IPS-20b (cell line): ENCODE measurements at regions not wholly inside any gene's neighbourhood (a gene's known extent, or its start where the extent isn't known, plus 50 kb on each side); places are given as distances from the start of the nearest gene placed in this dataset.

Experiments
- H3K27ac ChIP-seq: one replicate; pipeline ENCODE4 v1.5.1; 2013; ENCODE audit warnings: low read length
- H3K27me3 ChIP-seq: 2 replicates; pipeline ENCODE4 v1.6.1; 2013; ENCODE audit warnings: mild to moderate bottlenecking, low read length, inconsistent platforms; ENCODE audit not compliant: insufficient read depth
- H3K36me3 ChIP-seq: 2 replicates; pipeline ENCODE4 v1.6.1; 2013; ENCODE audit warnings: low read depth, mild to moderate bottlenecking, inconsistent platforms, low read length, moderate library complexity; ENCODE audit not compliant: insufficient read depth
- H3K4me1 ChIP-seq: 2 replicates; pipeline ENCODE4 v1.6.1; 2013; ENCODE audit warnings: mild to moderate bottlenecking, control low read depth, inconsistent platforms, low read length, moderate library complexity; ENCODE audit not compliant: insufficient read depth
- H3K4me3 ChIP-seq: 2 replicates; pipeline ENCODE4 v1.5.1; 2013; ENCODE audit warnings: mild to moderate bottlenecking, low read length, inconsistent platforms
- H3K9ac ChIP-seq: 2 replicates; pipeline ENCODE4 v1.6.1; 2013; ENCODE audit warnings: low read depth, mild to moderate bottlenecking, inconsistent platforms, low read length, moderate library complexity
- H3K9me3 ChIP-seq: 2 replicates; pipeline ENCODE4 v1.6.1; 2013; ENCODE audit warnings: mild to moderate bottlenecking, low read depth, low read length, inconsistent platforms; ENCODE audit not compliant: insufficient read depth

DNA sequence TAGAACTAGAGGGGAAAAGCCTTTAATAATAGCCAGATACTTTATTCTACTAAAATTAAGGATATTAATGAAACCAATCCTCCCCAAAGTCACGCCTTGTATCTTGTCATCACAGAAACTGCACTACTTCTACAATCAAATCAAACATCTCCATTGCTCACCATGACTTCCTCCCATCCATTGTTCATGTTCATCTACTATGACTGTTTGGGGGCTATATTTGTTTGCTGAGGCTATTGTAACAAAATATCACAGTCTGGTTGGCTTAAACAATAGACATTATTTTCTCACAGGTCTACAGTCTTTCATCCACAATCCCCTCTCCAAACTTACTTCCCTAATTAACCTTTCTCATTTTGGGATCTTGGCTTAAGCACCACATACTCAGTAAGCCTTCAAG lies 193.6 kb upstream of the FSCB start:
- no peaks in the 10 kb centered on the region for H3K9me3 ChIP-seq
- no peaks in the 10 kb centered on the region for H3K27me3 ChIP-seq
- no peaks in the 10 kb centered on the region for H3K4me1 ChIP-seq
- H3K4me3 ChIP-seq, result no peak overlapping the region
- H3K36me3 ChIP-seq, result no peaks in the 10 kb centered on the region
- H3K27ac ChIP-seq, result no peak overlapping the region
- H3K9ac ChIP-seq, result no peak overlapping the region

DNA sequence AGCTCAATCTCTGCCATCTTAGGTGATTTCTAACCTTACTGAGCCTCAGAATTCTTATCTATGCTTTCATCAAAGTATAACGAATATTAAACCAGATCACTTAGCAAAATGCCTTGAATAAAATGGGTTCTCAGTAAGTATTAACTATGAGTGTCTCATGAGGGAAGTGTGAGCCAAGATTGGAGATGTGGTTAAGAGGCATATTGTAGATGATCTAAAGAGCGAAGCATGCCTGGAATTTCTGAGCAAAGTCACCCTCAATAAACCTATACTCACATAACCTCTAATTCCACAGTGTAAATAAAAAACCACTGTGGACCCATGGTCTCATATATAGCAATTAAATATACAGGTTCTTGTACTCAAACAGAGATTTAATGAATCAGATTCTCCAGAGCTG lies 193.1 kb upstream of the FSCB start:
- Histone ChIP-seq H3K4me1 (no peaks in the 10 kb centered on the region), H3K27ac (no peak overlapping the region), H3K36me3 (no peaks in the 10 kb centered on the region), H3K4me3 (no peak overlapping the region), H3K9me3 (no peaks in the 10 kb centered on the region), H3K27me3 (no peaks in the 10 kb centered on the region), H3K9ac (no peak overlapping the region)

DNA sequence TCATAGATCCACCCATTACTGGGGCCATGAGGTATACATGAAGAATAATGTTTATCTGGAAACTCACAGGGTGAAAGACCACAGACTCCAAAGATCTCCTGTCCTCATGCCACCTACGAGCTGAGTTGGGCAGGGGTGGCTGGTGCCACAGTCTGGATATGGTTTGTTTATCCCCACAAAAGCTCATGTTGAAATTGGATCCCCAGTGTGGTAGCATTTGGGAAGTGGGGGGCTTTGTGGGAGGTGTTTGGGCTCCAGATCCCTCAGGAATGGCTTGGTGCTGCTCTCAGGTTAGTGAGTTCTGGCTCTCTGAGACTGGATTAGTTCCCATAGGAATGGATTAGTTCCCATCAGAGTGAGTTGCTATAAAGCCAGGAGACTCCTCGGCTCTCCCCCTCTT lies 192.3 kb upstream of the FSCB start:
- Histone ChIP-seq H3K27me3 (no peaks in the 10 kb centered on the region), H3K9ac (no peak overlapping the region), H3K4me1 (no peaks in the 10 kb centered on the region), H3K36me3 (no peaks in the 10 kb centered on the region), H3K27ac (no peak overlapping the region), H3K9me3 (no peaks in the 10 kb centered on the region), H3K4me3 (no peak overlapping the region)

DNA sequence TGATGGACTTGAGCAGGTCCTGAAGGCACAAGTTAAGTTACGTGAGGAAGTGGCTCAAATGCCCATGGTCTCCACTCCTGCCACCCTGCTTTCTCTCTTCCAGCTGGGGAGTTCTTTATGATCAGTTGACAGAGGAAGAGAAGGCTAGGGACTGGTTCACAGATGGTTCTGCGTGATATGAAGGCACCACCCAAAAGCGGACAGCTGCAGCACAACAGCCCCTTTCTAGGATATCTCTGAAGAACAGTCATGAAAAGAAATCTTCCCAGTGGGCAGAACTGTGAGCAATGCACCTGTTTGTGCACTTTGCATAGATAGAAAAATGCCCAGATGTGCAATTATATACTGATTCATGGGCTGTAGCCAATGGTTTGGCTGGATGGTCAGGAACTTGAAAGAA lies 162.4 kb upstream of the FSCB start:
- no peak overlapping the region for H3K4me3 ChIP-seq
- H3K9me3 ChIP-seq, result peaks cover 8% of the 10 kb centered on the region; the same call in 1 of the 2 replicates
- no peaks in the 10 kb centered on the region for H3K36me3 ChIP-seq
- H3K4me1 ChIP-seq, result no peaks in the 10 kb centered on the region
- H3K27ac ChIP-seq, result no peak overlapping the region
- H3K9ac ChIP-seq, result no peak overlapping the region
- no peaks in the 10 kb centered on the region for H3K27me3 ChIP-seq

DNA sequence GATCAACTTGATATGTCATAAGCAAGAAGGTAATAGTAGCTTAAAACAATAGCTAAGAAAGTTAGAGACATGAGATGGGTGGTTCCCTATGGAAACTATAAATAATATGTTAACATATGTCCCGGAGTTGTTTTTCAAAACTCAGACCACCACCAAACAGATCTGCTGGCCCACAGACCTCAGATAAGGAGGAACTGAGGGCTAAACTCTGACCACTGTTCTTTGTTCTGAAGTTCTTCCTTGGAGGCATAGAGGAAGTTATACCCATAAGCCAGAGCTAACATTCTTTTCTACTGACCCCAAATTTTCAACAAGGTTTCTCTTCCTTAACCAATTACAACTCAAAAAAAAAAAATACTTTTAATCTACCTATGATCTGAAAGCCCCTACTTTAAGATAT lies 156.1 kb upstream of the FSCB start:
- Histone ChIP-seq H3K9ac (no peak overlapping the region), H3K4me3 (no peak overlapping the region), H3K9me3 (no peaks in the 10 kb centered on the region), H3K4me1 (no peaks in the 10 kb centered on the region), H3K27me3 (no peaks in the 10 kb centered on the region), H3K27ac (no peak overlapping the region), H3K36me3 (no peaks in the 10 kb centered on the region)

DNA sequence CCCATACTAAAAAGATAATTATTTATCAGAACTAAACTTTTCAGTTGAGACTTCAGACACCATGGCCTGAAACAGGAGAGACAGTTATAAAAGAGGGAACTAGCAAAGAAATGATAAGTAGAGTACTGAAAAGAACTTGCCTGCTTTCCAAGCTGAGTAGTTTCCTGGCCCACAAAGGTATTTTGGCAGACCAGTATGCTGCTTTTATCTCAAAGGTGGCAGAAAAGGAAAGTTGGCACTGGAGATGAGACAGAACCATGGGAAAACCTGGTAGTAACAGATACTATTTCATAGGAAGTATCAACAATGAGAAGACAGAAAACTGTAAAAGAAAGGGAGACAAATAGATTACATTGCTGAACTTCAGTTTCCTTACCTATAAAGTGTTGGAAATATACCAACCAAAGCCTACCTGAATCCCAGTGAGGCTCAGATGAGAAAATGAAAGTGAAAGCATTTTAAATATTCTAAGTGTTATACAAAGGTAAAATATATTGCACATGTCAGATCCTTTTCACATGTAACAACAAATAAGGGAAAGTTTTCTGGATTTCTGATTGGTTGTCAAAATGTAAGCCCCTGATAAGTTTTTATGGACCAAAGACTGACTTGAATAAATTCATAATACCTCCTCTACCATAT lies 155.3 kb upstream of the FSCB start:
- no peaks in the 10 kb centered on the region for H3K27me3 ChIP-seq
- H3K36me3 ChIP-seq, result no peaks in the 10 kb centered on the region
- H3K4me1 ChIP-seq, result no peaks in the 10 kb centered on the region
- no peak overlapping the region for H3K4me3 ChIP-seq
- H3K9me3 ChIP-seq, result no peaks in the 10 kb centered on the region
- no peak overlapping the region for H3K27ac ChIP-seq
- H3K9ac ChIP-seq, result no peak overlapping the region

DNA sequence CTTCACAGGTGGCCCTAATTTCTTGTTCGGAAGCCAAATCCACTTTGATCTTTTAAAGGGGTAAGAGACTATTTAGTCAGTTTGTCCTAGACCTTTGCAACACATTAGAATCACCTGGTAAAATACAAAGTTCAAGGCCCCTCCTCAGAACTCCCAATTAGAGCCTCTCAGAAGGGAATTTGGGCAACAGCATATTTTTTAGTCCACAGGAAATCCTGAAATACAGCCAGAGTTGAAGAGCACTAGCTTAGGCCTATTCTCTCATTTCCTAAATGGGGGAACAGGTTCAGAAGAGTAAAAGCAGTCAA lies 151.3 kb upstream of the FSCB start:
- Histone ChIP-seq H3K4me3 (no peak overlapping the region), H3K4me1 (no peaks in the 10 kb centered on the region), H3K36me3 (no peaks in the 10 kb centered on the region), H3K27ac (no peak overlapping the region), H3K9me3 (no peaks in the 10 kb centered on the region), H3K9ac (no peak overlapping the region), H3K27me3 (no peaks in the 10 kb centered on the region)

DNA sequence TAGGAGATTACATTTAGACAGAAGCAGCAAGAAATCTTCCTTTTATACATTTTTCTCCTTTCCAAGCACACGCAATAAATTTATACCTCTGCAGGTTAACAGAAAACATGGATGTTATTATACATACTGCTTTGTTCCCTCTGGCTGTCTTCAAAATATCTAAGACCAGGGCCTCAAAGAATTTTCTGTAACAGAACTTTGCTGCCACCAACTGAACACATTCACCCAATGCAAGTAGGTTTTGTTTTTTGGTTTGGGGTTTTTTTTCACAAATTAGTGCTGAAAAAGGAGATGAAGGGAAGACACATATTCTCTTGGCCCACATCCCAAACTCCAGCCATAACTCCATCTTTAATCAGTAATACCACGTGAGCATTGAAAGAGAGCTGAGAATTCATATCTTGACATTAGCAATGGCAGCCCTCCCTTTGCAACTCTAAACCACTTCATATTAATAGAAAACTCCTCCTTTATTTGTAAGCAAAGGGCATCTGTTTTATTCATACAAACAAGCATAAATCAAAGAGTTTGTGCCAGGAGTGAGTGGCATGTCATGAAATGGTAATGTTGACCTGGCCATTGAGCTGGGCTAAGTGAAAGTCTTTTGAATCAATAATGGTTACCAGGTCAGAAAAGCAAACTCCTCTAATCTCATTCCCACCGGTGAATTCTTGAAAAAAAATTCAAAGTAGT lies 150.8 kb upstream of the FSCB start:
- Histone ChIP-seq H3K9ac (no peak overlapping the region), H3K4me1 (no peaks in the 10 kb centered on the region), H3K9me3 (no peaks in the 10 kb centered on the region), H3K27me3 (no peaks in the 10 kb centered on the region), H3K36me3 (no peaks in the 10 kb centered on the region), H3K4me3 (no peak overlapping the region), H3K27ac (no peak overlapping the region)

DNA sequence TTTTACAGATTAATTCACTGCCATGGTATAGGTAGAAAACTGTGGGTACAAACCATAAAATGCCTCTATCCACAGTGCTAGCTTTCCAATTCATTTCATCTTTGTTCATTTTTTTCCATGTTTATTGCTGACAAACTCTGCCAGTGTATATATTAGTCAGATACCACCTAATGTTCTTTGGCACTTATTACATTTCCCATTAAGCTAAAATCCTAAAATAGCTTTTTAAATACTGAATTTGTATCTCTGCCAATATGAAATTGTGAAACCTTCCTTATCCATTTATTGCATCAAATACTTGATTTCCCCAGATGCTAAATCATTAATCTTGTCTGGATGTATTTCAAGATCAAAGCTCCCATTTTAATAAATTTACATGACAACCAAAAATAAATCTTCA lies 150.1 kb upstream of the FSCB start:
- H3K9ac ChIP-seq, result no peak overlapping the region
- H3K27ac ChIP-seq, result no peak overlapping the region
- H3K36me3 ChIP-seq, result no peaks in the 10 kb centered on the region
- no peaks in the 10 kb centered on the region for H3K4me1 ChIP-seq
- H3K9me3 ChIP-seq, result no peaks in the 10 kb centered on the region
- H3K4me3 ChIP-seq, result no peak overlapping the region
- no peaks in the 10 kb centered on the region for H3K27me3 ChIP-seq

DNA sequence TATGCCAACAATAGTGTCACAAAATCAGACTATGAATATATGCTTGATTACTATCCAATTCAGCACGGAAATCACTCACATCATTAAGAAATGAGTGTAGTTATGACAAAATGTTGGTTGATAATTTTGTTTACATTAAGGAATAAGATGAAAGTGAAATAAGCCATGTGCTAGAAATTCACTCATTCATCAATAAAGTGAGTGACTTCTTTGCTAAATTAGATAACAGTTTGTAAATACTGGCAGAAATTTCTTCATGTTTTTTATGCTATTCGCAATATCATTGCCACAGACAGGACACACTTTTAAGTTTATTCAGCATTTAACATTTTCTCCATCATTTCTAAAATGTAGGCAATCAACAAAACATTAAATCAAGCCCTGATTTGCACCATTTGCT lies 147.5 kb upstream of the FSCB start:
- Histone ChIP-seq H3K9me3 (no peaks in the 10 kb centered on the region), H3K4me1 (no peaks in the 10 kb centered on the region), H3K27ac (no peak overlapping the region), H3K9ac (no peak overlapping the region), H3K36me3 (no peaks in the 10 kb centered on the region), H3K4me3 (no peak overlapping the region), H3K27me3 (no peaks in the 10 kb centered on the region)

DNA sequence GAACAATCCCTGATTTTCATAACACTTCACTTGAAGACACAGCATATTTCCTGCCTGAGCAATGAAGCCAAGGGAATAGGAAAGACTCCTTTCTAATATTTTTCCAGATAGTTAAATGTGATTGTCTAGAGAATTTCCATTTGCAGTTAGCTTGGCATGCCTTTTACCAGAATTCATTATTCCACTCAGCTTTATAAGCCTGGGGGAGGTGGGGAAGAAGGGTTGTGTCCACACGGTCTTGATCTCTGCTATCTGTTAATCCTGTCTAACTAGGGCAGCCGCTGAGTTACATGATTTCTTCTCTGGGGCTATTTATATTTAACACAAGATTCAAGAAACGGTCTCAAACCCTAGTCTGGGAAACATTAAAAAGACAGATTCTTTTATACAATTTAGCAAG lies 146.6 kb upstream of the FSCB start:
- H3K4me1 ChIP-seq, result no peaks in the 10 kb centered on the region
- H3K9ac ChIP-seq, result no peak overlapping the region
- no peaks in the 10 kb centered on the region for H3K36me3 ChIP-seq
- H3K27ac ChIP-seq, result no peak overlapping the region
- no peaks in the 10 kb centered on the region for H3K9me3 ChIP-seq
- H3K27me3 ChIP-seq, result no peaks in the 10 kb centered on the region
- no peak overlapping the region for H3K4me3 ChIP-seq

DNA sequence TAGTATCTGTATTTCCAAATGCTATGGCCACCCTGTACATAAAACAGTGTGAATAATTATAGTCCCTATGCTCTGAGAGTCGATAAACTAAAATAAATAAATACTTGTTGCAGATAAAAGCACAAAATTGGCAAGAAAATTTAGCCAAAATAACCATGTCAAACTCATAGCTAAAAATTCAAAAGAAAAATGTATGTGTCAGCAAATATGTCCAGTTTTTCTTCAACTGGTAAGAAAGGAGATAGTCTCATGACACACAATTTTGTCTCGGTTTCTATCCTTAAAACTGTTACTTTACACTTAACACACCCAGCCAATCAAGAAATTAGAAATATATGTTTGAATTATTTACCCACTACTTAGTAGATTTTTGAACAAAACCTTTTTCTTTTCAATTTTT lies 145.6 kb upstream of the FSCB start:
- no peak overlapping the region for H3K9ac ChIP-seq
- no peaks in the 10 kb centered on the region for H3K9me3 ChIP-seq
- no peaks in the 10 kb centered on the region for H3K27me3 ChIP-seq
- H3K4me3 ChIP-seq, result no peak overlapping the region
- no peaks in the 10 kb centered on the region for H3K36me3 ChIP-seq
- no peaks in the 10 kb centered on the region for H3K4me1 ChIP-seq
- no peak overlapping the region for H3K27ac ChIP-seq
